GM13976 (cell line): ENCODE measurements at regions not wholly inside any gene's neighbourhood (a gene's known extent, or its start where the extent isn't known, plus 50 kb on each side); places are given as distances from the start of the nearest gene placed in this dataset.

Source experiments
- DNase-seq: peaks from one replicate; pipeline ENCODE4 v3.0.0; 2012; ENCODE audit warnings: low spot score
- in situ Hi-C: fragments of 300-500 bp; cut with MboI; formaldehyde crosslinking; loops from one replicate; pipeline ENCODE4 v1.12.0; 2022; ENCODE audit warnings: low sequenced_read_pairs, mixed read lengths, inconsistent platforms; ENCODE audit not compliant: unreplicated experiment
- TF ChIP-seq, protein P1 (sequence below): IDR thresholded peaks from 2 replicates; pipeline ENCODE4 v1.5.1; 2012; ENCODE audit warnings: borderline replicate concordance, mild to moderate bottlenecking; ENCODE audit not compliant: insufficient read depth; ENCODE audit errors: extremely low read depth, missing control alignments, control extremely low read depth

DNA sequence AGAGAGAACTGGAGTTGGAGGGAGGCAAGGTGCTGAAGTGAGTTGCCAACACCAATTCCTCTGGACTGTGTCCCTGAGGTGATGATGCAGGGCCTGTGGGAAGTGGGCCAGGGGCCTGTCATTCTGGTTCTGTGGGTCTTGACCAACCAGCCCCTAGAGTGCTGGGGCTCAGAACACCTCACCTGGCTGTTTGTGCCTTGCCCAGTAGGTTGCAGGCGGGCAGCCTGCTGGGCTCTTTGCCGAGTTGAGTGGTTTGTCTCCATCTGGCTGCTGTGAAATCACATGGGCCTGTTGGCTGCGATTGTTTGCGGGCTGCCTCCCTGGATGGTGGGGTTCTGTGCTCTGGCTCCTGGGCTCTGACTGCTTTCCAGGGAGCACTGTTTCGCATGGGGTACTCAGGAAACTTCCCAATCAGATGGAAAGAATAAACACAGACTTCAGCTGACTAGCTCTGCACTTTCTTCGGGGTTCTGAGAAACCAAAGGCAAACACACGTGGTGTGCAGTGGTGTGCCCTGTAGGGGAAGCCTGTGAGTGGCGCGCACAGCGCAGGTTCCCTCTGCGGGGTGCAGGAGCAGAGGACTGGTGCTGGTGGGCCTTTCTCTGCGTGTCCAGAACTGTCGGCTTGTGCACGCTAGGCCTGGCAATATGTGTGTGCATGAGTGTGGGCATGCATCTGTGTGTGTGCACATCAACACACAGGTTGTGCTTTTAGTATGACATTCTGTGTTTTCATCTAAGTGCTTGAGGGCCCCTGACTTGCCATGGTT, 95.1 kb downstream of the RHOU start:
- TF ChIP-seq, protein P1, sequence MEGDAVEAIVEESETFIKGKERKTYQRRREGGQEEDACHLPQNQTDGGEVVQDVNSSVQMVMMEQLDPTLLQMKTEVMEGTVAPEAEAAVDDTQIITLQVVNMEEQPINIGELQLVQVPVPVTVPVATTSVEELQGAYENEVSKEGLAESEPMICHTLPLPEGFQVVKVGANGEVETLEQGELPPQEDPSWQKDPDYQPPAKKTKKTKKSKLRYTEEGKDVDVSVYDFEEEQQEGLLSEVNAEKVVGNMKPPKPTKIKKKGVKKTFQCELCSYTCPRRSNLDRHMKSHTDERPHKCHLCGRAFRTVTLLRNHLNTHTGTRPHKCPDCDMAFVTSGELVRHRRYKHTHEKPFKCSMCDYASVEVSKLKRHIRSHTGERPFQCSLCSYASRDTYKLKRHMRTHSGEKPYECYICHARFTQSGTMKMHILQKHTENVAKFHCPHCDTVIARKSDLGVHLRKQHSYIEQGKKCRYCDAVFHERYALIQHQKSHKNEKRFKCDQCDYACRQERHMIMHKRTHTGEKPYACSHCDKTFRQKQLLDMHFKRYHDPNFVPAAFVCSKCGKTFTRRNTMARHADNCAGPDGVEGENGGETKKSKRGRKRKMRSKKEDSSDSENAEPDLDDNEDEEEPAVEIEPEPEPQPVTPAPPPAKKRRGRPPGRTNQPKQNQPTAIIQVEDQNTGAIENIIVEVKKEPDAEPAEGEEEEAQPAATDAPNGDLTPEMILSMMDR = no peak
- no peak for DNase-seq
- in situ Hi-C loops = no loop called here

DNA sequence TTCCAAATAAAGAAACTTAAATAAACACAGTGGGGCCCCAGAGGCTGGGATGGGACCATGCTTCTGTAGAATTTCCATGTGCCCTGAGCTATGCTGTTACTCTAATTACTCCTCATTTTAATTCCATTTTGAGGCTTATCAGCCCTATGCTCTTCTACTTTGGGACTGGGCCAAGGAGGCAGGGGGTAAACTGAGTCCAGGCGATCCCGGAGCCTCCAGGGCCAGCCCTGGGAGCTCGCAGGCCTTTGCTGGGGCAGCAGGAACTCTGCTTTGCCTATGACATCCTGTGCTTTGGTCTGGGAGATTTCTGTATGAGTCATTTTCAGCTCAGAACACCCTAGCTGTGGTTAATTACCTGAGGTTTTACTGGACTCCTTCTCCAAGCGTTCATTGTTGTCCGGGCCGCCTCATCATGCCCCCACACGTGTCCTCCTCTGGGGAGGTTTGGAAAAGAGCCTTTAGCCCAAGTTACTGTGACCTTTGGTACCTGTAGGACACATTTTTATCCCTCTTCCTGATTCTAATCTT, 95.7 kb downstream of the RHOU start:
- TF ChIP-seq, protein P1 = no peak
- peak; percentile 70 for DNase-seq
- in situ Hi-C loops = no loop called here

DNA sequence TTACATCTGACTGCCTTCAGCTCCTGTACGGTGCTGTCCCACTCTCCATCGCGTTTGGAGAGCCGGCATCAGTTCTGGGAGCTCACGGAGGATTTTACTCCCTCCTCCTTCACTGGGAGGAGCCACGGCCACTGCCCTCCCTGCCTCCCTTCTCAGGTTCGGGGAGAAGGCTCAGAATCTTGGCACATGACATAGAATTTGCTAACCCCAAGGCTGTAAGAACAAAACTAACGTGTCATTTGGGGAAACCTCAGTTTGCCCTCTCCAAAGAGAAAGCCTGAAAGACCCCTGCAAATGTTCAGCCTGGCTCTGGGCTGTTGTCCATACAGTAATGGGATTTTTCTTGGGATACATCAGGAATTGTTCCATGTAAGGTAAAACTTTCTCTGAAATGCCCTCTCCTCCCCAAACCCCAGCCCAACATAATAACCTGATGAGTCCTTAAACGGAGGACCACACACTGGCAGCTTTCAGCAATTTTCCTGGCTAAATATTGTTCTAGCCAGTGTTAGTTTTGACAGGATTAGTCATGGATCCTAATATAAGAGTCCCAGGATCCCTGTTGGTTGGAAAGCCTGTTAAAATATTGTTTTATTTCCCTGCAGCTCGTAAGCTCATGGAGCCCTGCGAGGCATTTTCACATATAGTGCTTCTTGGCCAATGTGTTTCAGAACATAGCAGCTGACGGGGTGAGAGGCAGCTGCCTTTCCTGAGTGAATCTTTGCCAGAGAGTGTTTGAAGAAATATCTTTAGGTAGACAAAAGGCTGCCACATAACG, 98.8 kb downstream of the RHOU start:
- in situ Hi-C loops = no loop called here
- TF ChIP-seq, protein P1 = no peak
- no peak for DNase-seq

DNA sequence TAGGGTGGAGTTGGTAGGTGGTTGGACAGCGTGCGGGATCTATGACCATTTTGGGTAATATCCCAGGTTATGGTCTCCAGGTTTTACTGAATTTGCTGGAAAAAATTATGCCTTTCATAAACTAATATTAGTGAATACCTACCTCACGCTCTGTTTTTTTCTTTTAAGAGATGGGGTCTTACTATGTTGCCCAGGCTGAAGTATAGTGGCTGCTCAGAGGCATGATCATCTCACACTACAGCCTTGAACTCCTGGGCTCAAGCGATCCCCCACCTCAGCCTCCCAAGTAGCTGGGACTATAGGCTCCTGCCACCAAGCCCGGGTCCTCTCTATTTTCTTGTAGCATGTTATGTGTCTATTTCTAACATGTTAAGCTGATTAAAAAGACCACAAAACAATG, 100.2 kb downstream of the RHOU start:
- TF ChIP-seq, protein P1 = no peak
- in situ Hi-C loops = no loop called here
- no peak for DNase-seq

- no peak for DNase-seq
- TF ChIP-seq, protein P1 = no peak
- in situ Hi-C loops = no loop called here
Measured at GRCh38 chr1:228835911-228836310, 100.6 kb downstream of the RHOU start.

GRCh38 chr1:228836427-228836826, 101.1 kb downstream of the RHOU start:
- TF ChIP-seq, protein P1 = no peak
- in situ Hi-C loops = no loop called here
- no peak for DNase-seq
